Astrocyte of the cerebellum (primary cell): ENCODE measurements at regions not wholly inside any gene's neighbourhood (a gene's known extent, or its start where the extent isn't known, plus 50 kb on each side); places are given as distances from the start of the nearest gene placed in this dataset.

Experiments
- DNase-seq: peaks from one replicate; pipeline ENCODE4 v3.0.0-alpha.2; 2011; ENCODE audit warnings: low read depth
- H3K4me3 ChIP-seq: 2 replicates; pipeline ENCODE4 v1.5.1; 2011; ENCODE audit warnings: mild to moderate bottlenecking, low read depth, low read length, moderate library complexity
- in situ Hi-C: cut with HindIII; loops from 2 replicates; pipeline ENCODE4 v1.10.0; 2017; ENCODE audit warnings: low sequenced_read_pairs
- TF ChIP-seq, protein P1 (sequence below): IDR thresholded peaks from 2 replicates; pipeline ENCODE4 v1.5.1; 2012; ENCODE audit warnings: low read length, low read depth, moderate library complexity, mild to moderate bottlenecking; ENCODE audit errors: missing control alignments

DNA sequence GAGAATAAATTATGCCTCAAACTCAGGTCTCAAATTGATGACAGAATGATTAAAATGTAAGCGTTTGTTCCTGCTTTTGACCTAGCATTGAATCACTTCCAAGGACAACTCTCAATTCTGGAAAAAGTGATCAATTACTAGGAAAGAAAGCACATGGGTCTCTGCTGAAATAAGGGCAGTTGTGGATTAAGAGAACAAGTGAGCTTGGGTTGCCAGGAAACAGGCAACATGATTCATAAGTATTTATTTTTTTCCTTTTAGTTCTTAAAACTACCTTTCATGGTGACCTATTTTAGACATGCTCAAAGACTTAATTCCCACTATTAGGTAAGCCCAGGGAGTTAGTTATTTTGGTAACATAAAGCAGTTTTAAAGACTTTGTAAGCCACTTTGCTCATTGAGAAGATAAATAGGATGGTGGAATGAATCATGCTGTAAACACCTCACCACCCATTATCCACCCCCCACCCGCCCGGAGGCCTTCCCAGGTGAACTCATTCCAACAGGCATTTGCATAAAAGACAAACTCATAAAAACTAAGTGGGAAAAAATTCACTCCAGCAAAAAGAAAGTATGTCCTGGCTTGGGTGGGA is 728.3 kb downstream of the SORCS1 start:
- TF ChIP-seq, protein P1, sequence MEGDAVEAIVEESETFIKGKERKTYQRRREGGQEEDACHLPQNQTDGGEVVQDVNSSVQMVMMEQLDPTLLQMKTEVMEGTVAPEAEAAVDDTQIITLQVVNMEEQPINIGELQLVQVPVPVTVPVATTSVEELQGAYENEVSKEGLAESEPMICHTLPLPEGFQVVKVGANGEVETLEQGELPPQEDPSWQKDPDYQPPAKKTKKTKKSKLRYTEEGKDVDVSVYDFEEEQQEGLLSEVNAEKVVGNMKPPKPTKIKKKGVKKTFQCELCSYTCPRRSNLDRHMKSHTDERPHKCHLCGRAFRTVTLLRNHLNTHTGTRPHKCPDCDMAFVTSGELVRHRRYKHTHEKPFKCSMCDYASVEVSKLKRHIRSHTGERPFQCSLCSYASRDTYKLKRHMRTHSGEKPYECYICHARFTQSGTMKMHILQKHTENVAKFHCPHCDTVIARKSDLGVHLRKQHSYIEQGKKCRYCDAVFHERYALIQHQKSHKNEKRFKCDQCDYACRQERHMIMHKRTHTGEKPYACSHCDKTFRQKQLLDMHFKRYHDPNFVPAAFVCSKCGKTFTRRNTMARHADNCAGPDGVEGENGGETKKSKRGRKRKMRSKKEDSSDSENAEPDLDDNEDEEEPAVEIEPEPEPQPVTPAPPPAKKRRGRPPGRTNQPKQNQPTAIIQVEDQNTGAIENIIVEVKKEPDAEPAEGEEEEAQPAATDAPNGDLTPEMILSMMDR: no peak
- DNase-seq: no peak
- no peak overlapping the region for H3K4me3 ChIP-seq
- in situ Hi-C loops: no loop called here

DNA sequence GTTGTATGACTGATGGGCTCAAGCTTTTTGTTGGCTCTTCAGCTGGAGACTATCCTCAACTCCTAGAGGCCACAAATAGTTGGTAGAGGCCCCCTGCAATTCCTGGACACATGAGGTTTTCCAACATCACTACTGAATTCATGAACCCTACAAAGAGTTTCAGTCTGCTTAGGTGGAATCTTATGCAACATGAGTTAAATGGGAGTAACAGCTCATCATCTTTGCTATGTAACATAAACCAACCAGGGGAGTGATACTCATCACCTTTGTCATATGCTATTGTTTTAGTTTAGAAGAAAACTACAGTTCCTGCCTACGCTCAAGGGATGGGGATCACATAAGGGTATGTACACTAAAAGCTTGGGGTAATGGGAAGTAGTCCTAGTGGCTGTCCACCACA is 729.4 kb downstream of the SORCS1 start:
- in situ Hi-C loops: no loop called here
- DNase-seq: no peak
- TF ChIP-seq, protein P1: no peak
- H3K4me3 ChIP-seq: no peak overlapping the region

DNA sequence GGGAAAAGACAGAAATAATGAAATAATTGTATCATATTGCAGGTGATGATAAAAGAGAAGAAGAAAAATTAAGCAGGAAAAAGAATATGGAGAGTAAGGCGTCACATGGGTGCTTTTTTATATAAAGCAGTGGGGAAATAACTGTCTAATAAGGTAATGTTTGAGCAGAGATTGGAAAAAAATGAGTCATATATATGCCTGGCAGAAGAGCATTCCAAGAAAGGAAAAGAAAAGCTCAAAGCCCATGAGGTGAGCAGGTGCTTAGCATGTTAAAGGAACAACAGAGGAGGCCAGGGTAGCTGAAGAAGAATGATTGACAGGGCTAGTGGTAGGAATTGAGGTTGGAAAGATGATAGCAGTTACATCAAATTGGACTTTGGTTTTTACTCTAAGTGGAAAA is 739.5 kb downstream of the SORCS1 start:
- no peak overlapping the region for H3K4me3 ChIP-seq
- TF ChIP-seq, protein P1: no peak
- DNase-seq: no peak
- in situ Hi-C loops: no loop called here

- DNase-seq: peak; percentile 41
- in situ Hi-C loops: no loop called here
- H3K4me3 ChIP-seq: no peak overlapping the region
- TF ChIP-seq, protein P1: no peak
Measured at GRCh38 chr10:106424054-106424453, 740.5 kb downstream of the SORCS1 start.

DNA sequence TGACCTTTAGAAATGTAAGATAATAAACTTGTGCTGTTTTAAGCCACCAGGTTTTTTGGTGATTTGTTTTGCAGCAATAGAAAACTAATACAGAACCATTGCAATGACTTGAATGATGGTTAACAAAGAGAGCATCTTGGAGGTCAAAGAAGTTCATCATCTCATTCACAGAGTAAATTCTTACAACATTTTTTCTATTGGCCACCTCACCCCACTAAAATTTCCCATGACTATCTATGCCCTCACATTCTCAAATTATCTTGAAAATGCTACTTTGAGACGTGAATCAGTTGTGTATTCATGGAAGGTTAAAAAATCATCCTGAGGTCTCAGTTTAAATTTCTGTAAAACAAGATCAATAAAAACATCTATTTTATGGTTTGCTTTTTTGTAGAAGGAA is 754.2 kb downstream of the SORCS1 start:
- in situ Hi-C loops: no loop called here

DNA sequence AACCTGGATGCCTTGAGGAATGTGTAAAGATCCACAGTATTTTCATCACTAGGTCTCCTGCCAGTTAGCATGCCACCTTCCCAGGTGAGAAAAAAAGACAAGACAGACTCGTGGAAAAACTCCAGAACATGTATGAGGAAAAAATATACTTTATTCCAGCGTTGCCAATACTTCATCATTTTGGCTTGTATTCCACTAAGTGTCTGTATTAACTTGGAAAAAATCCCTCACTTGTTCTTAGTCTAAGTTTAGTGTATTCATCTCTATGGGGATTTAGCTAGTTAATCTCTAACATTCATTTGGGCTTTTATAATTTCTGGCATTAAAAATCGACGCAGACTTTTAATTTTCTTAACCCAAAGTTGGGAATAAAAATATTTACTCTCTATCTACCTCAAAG is 759.4 kb downstream of the SORCS1 start:
- TF ChIP-seq, protein P1: no peak
- no peak overlapping the region for H3K4me3 ChIP-seq
- no peak for DNase-seq
- in situ Hi-C loops: no loop called here

More for the DNA sequence above, 754.2 kb downstream of the SORCS1 start:
- TF ChIP-seq, protein P1: no peak
- no peak for DNase-seq
- H3K4me3 ChIP-seq: no peak overlapping the region

- DNase-seq: no peak
- TF ChIP-seq, protein P1: no peak
- in situ Hi-C loops: no loop called here
- no peak overlapping the region for H3K4me3 ChIP-seq
Measured at GRCh38 chr10:106402458-106402857, 762.0 kb downstream of the SORCS1 start.
